HL-60 (cell line): ENCODE measurements at regions not wholly inside any gene's neighbourhood (a gene's known extent, or its start where the extent isn't known, plus 50 kb on each side); places are given as distances from the start of the nearest gene placed in this dataset.

Experiments used
- GABPA ChIP-seq: IDR thresholded peaks from 2 replicates; pipeline ENCODE4 v1.6.1; 2012; ENCODE audit warnings: low read depth
- TF ChIP-seq, protein P1 (sequence below): IDR thresholded peaks from one replicate; pipeline ENCODE4 v1.5.1; 2011; ENCODE audit warnings: low read length, control low read depth, inconsistent platforms; ENCODE audit not compliant: insufficient read depth

GRCh38 chr11:87560352-87560751 is 522.6 kb downstream of the TMEM135 start:
- no peak for TF ChIP-seq GABPA
- TF ChIP-seq, protein P1, sequence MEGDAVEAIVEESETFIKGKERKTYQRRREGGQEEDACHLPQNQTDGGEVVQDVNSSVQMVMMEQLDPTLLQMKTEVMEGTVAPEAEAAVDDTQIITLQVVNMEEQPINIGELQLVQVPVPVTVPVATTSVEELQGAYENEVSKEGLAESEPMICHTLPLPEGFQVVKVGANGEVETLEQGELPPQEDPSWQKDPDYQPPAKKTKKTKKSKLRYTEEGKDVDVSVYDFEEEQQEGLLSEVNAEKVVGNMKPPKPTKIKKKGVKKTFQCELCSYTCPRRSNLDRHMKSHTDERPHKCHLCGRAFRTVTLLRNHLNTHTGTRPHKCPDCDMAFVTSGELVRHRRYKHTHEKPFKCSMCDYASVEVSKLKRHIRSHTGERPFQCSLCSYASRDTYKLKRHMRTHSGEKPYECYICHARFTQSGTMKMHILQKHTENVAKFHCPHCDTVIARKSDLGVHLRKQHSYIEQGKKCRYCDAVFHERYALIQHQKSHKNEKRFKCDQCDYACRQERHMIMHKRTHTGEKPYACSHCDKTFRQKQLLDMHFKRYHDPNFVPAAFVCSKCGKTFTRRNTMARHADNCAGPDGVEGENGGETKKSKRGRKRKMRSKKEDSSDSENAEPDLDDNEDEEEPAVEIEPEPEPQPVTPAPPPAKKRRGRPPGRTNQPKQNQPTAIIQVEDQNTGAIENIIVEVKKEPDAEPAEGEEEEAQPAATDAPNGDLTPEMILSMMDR: no peak
